Activated effector memory CD4-positive, alpha-beta T cell treated with Interleukin-2 at 50 U/mL for 16 hours (primary cell): ENCODE measurements at regions not wholly inside any gene's neighbourhood (a gene's known extent, or its start where the extent isn't known, plus 50 kb on each side); places are given as distances from the start of the nearest gene placed in this dataset.

Source experiments
- DNase-seq: peaks from one replicate; pipeline ENCODE4 v3.0.0-alpha.2; 2020

DNA sequence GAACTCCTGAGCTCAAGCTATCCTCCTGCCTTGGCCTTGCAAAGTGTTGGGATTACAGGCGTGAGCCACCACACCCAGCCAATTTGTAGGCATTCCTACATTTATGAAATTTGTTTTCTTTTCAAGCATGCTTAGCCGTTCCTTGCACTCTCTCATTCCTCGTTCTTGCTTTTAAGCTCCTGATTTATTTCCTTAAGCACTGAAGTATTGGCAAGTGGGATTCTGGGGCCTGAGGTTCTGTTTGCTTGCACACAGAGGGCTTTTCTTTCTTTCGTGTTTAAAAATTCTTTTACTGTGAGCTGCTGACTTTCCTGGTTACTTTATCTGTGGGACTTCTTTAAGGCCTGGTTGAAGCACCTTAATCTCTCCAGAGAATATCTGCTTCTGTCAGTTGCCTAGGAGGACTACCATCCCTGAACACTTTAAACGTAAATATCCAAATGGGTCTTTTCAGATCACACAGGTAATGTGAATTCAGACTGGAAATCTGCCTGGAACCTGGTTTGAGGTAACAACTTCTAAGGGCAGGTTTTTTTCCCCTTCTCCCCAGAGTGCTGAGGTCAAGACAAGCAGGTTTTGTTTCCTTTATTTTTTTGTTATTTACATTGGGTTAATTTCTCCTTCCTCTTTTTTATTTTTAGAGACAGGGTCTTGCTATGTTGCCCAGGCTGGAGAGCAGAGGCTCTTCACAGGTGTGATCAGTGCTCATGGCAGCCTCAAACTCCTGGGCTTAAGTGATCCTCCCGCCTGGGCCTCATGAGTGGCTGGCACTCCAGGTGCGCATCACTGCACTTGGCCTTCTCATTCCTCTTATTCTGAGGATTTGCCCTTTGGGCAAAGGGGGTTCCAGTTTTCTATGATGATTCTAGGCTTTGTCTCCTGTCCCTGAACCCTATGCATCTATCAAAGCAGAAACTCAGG lies 102.9 kb downstream of the PFKFB3 start:
- DNase-seq, result no peak

DNA sequence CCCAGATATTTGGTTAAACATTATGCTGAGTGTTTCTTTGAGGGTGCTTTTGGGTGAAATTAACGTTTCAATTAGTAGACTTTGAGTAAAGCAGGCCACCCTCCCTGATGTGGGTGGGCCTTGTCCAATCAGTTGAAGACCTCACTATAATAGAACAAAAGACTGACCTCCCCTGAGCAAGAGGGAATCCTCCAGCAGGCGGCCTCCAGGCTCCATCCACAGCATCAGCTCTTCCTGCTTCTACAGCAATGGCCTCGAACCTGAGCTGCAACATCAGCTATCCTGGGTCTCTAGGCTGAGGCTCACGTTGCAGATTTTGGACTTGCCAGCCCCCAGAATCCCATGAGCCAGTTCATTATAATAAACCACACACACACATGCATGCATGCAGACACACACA lies 104.2 kb downstream of the PFKFB3 start:
- DNase-seq, result no peak

DNA sequence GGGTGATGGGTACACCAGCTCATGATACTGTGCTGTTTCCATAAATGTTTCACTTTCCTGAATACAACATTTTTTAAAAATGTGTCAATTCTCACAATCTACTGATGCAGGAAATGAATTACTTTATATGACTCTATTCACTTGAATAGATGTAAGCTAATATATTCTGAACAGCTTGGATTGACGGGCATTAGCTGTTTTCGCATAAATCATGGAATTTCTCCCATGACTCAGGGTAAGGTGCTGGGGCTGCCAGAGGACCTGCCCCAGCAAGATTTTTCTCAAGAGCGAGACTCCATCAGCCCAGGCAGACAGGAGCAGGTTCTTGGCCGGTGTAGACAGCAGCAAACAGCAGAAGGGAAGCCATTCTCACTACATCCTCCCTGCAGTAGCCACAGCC lies 107.1 kb downstream of the PFKFB3 start:
- no peak for DNase-seq

DNA sequence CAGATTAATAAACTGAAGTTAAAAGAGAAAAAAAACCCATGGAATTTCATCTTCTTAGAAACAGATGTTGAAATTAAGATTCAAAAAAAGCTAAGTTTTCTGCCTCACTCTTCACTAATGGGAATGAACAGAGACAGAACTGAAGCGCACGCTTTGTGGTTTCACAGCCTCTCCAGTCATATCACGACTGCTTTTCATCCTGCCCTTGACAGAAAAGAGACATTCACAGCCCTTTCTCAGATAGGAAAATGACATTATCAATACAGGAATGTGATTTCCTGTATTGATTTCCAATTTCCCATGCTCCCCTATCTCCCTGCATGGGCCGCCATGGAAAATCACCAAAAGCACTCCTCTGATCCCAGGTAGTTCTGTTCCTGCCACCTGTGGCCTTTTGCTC lies 108.2 kb downstream of the PFKFB3 start:
- no peak for DNase-seq

DNA sequence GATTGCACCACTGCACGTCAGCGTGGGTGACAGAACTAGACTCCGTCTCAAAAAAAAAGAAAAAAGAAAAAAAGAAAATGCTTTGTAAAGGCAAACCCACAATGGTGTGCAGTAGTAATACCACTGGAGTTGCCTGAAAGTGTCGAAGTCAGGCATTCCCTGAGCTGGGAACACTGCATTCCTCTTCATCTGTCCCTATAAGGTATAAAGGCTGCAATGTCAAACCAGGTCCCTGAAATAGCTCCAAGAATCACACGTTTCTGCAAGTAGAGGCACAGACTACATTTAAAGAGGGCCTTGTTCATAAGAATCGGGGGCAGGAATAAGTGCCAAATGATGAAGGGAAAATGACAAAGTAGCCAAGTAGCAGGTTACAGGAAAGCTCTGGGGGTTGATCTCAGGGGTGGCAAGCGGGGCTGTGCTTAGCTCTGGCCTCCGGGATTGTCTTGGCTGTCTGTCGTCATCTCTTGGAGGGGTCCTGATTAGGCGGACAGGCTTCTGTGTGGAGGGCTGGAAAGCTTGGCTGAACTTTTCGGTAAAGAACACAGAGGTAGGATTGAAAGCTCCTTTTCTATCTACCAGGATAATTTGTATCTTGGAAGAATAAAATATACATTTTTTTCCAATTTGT lies 109.1 kb downstream of the PFKFB3 start:
- no peak for DNase-seq

DNA sequence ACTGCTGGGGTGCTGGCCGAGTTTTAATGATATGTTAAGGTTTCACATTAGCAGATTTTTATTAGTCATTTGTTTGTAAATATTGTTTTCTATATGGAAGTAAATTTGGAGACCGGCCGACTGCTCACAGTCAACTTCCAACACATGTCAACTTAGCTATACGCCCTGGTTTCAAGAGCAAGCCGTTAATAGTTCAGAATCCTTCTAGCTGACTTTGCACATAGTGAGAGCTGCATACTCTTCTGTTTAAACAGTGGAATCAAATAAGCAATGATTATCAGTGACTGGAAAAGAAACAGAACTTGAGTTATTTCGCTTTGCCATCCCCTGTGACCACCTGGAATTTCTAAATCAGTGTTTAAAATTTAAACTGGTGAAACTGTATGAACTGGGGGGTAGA lies 109.9 kb downstream of the PFKFB3 start:
- DNase-seq, result no peak

DNA sequence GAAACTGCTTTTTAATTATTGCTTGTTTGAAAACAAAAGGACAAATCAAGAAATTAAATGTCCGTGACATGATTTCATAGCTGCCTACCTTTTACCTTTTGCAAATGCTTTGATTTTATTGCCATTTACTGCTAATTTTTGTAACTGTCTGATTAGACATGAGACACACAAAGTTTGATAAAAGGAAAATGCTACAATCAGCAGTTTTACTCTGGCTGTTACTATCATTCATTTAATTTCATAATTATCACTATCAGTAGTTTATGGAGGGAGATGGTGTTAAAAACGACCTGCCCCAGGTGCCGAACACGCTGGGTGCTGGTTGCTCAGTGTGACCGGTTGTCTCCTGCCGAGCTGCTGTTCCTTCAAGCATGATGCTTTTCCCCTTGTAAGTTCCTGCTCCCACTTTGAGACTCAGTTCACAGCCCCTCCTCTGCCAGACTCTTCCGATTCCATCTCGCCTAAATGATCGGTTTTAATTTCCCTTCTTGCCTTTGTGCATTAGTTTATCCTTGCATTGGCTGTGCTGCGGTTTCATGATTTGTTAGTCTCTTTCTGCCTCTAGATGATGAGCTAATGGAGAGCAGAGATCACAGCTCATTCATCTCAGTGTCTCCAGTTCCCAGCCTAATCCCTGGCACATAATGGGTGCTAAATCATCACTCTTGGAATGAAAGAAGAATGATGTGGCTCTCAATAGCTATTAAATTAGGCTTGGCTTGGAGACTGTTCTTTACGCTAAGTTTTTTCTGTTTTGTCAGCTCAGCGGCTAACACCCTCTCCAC lies 110.6 kb downstream of the PFKFB3 start:
- no peak for DNase-seq

DNA sequence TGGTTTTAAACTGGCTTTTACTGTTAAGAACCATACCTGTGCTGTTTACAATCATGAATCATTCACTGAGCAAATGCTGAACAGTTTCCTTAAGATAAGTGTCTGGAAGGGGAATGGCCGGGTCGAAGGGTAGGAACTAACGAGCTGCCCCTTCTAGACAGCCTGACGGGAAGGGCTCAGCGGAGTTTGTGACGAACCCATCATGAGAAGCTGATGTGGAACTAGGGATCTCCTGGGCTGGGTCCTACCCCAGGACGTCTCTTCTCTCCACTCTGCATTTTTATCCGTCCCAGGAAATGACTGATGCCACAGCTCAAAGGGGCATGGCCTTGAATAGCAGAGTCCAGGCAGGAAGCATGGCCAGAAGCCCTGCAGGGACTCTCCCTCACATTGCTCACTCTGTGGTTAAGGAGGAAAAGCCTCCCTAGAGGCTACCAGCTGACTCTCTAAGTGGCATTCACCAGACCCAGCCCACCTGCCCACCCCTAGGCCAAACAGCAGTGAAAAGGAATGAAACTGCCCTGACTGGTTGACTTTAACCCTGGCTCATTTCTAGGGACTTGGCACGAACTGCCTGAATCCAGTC lies 112.0 kb downstream of the PFKFB3 start:
- DNase-seq, result no peak

DNA sequence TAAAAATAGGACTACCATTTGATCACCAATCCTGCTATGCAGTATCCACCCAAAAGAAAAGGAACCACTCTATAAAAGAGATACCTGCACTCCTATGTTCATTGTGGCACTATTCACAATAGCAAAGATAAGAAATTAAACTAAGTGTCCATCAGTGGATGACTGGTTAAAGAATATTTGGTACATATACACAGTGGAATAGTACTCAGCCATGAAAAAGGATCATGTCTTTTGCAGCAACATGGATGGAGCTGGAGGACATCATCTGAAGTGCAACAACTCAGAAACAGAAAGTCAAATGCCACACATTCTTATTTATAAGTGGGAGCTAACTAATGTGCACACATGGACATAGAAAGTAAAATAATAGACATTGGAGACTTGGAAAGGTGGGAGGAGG lies 116.4 kb downstream of the PFKFB3 start:
- DNase-seq, result no peak

DNA sequence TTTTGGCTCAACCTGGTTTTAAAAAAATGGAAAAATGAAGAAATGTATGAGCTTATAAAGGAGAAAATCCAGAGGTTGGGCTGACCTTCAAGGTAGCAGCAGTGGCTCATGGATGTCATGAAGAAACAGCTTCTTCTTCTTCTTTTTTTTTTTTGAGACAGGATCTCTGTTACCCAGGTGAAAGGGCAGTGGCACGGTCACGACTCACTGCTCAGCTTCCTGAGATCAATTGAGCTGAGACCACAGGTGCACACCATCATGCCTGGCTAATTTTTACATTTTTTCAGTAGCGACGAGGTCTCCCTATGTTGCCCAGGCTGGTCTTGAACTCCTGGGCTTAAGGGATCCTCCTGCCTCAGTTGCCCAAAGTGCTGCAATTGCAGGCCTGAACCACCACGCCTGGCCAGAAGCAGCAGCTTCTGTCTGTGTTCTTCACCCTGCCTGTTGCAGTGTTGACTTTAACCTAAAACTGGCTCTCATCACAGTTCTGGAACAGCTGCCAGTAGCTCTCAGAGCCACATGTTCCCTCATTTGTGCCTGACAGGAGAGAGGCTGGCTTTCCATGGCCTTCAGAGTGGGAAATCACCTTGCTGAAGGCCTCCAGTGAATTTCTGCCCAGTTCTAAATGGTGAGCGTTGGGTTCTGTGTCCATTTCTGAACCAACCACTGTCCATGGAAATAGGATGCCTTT lies 117.7 kb downstream of the PFKFB3 start:
- no peak for DNase-seq

DNA sequence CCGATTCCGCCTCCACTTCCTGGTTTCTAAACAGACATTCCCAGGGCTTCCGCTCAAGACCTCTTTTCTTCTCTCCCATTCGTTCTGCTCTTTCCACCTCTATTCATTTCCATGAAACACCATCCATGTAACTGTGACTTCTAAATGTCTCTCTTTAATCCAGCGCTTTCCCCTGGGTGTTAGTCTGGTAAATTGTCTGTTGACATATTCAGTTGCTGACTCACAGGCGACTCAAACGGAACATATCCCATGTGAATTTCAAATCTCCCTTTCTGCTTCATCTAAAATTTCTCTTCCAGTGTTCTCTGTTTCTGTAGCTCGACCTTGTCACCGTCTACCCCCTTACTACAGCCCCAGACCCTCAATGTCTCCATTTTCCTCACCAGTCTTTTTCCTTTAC lies 119.1 kb downstream of the PFKFB3 start:
- DNase-seq, result no peak

DNA sequence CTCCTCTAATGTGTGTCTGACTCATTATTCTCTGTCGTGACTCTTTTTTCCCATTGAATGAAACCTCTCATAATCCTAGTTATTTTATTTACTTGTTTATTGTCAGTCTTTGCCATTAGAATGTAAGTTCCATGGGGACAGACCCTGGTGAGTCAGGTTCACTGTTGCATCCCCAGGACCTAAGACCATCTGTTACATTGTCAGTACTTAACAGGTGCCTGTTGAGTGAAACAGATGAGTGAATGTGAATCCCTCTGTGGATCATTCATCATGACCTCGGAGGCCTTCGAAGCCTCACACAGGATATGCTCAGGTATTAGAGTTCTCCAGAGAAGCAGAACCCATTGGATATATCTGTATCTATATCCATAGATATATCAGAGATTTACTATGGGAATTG lies 120.1 kb downstream of the PFKFB3 start:
- DNase-seq, result no peak

DNA sequence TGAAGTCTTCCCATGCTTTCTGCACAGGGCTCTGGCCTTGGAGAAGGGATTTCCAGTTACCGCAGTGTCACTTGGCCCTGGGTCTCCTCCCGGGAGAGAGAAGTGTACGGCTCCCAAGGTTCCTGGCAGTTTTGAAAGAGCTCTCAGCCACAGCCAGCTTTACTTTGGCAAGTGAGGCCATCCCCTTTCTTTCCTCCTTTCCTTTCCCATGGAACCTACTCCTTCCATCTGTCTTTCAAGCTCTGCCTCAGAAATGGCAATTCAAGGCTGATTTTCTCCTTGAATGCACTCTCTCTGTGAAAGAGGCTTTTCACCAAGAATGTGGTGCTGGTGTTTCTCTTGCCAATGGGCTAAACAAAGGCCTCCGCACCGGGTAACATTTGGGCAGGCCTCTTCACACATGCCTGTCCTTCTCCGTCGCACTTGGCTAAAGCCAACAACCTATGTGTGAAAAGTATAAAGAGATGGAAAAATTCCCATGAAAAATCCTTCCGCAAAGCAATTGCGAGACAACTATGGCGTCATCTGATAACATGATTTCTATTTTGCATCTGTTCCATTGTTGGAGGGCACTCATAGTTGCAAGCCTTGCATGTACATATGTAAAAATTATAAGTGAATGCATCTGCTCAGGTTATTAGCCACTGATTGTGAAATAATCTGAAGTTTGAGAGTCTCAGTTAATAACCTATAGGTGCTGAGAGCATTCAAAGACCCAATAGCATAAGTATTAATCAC lies 125.4 kb downstream of the PFKFB3 start:
- DNase-seq, result no peak

DNA sequence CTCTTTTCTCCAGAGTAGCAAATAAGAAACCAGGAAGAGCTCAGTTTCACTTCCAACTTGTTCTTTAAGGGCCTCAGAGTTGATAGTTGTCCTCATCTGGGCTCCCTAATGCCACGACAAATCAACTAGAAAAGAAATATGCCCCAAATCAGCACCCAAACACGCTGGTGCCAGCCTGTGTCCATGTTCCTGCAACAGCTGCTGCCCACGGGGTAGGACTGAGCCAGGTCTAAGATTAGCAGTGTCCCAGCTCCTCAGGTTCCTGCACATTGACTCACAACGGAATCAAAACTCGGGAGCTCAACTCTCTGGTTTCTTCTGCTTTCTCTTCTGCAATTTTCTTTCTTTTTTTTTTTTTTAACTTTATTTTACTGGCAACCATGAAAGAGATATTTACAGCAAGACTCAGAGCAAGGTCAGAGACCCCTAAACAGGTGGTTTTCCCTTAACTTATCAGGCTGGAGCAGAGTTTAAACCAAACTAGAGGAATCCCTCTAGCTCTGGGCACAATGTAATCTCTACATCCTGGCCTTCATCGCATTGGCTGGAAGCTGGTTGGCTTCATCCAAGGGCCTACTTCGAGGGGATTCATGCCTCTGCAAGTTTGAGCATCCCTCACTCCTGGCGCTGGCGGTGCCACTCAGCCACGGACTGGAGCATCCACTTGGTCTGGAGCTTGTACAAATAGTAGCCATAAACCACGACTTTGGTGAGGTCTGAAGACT lies 126.1 kb downstream of the PFKFB3 start:
- DNase-seq, result no peak

DNA sequence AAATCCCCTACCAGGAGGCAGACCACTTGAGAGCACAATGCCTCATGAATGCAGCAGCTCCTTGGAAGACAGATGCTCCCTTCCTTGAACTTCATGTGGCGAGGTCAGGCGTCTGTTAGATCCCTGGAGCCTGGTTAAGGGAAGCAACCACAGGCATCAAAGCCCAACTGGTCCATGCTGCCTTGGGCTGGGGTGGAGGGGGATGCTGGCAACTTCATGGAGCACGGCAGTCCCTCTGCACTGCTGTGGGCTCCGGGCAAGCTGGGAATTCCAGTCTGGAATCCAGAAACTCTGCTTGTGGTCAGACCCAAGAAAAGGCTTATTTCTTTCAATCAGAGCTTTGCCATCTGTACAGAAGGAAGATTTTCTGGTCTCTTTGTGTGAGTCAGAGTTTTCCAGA lies 130.4 kb downstream of the PFKFB3 start:
- no peak for DNase-seq

DNA sequence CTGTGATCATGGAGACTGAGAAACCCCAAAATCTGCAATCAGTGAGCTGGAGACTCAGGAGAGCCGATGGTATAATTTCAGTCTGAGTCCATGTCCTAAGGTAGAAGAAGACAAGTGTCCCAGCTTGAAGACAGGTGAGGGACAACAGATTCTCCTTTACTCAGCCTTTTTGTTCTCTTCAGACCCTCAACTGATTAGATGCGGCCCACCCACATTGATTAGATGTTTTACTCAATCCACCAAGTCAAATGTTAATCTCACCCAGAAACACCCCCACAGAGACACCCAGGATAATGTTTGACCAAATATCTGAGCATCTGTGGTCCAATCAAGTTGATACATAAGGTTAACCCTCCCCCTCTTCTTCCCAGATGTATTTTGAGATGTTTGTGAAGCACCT lies 131.2 kb downstream of the PFKFB3 start:
- DNase-seq, result no peak

DNA sequence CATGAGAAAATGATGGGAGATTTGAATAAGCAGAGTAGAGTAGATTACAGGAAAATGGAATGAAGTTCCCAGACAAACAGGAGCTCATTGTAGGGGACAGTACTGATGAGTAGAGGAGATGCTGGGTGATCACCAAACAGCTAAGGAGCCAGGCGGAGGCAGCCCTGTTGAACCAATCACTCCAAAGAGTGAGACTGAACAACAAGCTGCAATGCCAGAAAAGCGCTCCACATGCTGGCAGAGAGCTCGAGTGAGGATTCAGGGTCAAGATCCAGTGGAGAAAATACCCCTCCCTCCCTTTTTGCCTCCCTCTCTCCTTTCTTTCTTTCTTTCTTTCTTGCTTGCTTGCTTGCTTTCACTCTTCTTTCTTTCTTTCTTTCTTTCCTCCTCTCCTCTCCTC lies 133.3 kb downstream of the PFKFB3 start:
- no peak for DNase-seq

DNA sequence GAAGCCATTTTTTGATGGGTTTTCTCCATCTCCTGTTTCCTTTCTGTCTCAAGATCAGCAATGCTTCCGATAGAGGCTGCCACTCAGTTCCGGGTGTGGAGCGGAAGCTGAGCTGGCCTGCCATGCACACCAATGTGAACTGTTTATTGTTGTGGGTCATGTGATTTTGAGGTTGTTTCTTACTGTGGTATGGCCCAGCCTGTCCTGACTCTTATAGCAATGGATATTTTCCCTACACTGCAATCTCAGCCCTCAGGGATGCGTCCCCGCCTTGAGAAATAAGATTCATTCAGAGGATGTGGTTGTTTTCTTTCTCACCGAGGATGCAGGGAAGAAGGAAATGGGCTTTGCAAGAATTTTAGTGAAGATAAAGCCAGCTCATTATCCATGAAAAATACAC lies 134.7 kb downstream of the PFKFB3 start:
- DNase-seq, result no peak

DNA sequence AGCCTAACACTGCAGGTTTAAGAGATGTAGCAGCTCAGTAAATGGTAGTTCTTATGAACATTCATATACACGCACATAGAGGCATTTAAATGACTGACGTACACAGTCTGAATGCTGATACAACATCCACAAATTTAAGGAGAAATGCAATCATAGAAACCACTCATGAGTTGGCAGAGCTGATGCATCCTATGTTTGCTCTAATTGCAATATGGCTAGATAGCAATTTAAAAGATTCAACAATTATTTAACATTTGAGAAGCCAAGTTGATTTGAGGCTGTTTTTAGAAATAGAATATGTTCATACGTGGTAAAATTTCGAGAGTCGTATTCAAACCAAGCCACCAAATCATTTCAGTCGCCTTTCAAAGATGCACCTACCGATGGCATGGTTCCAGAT lies 135.6 kb downstream of the PFKFB3 start:
- no peak for DNase-seq

DNA sequence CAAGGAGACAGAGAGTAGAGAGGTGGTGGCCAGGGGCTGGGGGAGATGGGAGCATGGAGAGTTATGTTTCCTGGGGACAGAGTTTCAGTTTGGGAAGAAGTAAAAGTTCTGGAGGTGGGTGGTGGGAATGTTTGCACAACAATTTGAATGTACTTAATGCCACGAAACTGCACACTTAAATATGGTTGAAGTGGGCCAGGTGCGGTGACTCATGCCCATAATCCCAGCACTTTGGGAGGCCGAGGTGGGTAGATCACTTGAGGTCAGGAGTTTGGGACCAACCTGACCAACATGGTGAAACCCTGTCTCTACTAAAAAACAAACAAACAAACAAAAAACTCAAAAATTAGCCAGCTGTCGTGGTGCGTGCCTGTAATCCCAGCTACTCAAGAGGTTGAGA lies 137.2 kb downstream of the PFKFB3 start:
- no peak for DNase-seq

DNA sequence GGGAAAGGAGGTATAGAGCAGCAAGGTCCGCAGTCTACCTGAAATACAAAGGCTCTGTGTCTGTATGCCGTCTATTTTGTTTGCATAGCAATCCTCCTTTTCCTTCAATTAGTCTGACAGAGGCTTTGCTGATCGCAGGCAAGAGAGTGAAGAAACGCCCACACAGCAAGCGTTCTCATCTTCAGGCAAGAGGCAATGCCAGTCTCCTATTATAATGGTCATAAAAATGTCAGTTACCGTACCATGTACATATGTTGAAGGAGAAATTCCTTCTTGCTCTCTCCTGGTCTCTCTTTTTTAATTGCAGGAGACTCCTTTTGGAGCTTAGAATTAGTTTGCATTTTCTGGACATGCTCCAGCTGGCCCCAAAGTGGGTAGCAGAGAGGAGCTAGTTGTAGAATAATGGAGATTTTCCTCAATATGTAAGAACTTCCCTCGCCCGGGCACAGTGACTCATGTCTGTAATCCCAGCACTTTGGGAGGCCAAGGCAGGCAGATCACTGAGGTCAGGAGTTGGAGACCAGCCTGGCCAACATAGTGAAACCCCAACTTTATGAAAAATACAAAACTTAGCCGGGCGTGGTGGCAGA lies 139.5 kb downstream of the PFKFB3 start:
- DNase-seq, result no peak
